ENCODE measurements at regions not wholly inside any gene's neighbourhood (a gene's known extent, or its start where the extent isn't known, plus 50 kb on each side); places are given as distances from the start of the nearest gene placed in this dataset.

DNA sequence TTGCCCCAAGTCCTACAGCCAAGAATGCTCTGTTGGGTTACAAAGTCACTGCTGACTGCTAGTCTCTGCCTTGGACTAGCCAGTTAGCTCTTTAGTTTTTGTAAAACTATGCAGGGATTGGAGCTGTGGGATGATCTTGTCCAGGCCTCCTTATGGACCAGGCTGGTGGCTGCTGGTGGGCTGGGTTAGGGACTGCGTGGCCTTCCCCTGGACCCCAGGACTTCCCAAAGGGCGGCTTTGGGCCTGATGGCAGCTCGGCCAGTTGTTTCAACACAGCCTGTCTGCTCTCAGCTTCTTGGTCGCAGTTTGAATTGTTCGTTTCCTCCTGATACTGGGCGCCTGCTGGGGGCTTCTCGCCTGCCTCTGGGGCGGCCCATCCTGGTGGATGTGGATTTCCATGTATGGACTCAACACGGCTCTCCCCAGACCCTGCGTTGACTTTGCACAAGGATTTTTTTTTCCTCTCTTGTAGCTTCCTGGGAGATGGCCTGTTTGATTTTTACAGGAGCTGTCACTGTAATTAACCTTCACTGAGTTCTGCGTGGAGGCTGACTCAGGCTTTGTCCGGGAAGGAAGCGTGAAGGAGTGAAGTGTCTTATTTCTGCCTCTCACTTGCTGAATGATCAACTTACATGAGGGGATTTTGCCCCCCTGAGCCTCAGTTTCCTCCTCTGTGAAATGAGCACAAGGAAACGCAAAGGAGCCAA lies 91.9 kb upstream of the NEURL1B start:
- H2AFZ ChIP-seq = no peak overlapping the region
- H3K79me2 ChIP-seq = no peaks in the 10 kb centered on the region
- H3K27me3 ChIP-seq (ENCODE audit: control insufficient read depth, insufficient read depth, low read length) = no peaks in the 10 kb centered on the region
- H3K4me3 ChIP-seq (ENCODE audit: low read depth, low read length) = no peak overlapping the region
- no peak overlapping the region for H3K4me2 ChIP-seq (ENCODE audit: low read length)
- no peak for TF ChIP-seq CTCF (IDR thresholded peaks at IDR 0.05)
- H3K36me3 ChIP-seq (ENCODE audit: control insufficient read depth, insufficient read depth, low read length) = no peaks in the 10 kb centered on the region
- H3K27ac ChIP-seq = no peak overlapping the region
- H3K9me3 ChIP-seq (ENCODE audit: control insufficient read depth, low read length) = no peaks in the 10 kb centered on the region
- no peaks in the 10 kb centered on the region for H3K4me1 ChIP-seq
- H3K9ac ChIP-seq = no peak overlapping the region

- Histone ChIP-seq H3K4me2 (ENCODE audit: low read length) (no peak overlapping the region), H3K36me3 (ENCODE audit: control insufficient read depth, insufficient read depth, low read length) (no peaks in the 10 kb centered on the region), H3K9ac (no peak overlapping the region), H3K27ac (no peak overlapping the region), H3K4me3 (ENCODE audit: low read depth, low read length) (no peak overlapping the region), H3K9me3 (ENCODE audit: control insufficient read depth, low read length) (no peaks in the 10 kb centered on the region), H3K79me2 (no peaks in the 10 kb centered on the region), H2AFZ (no peak overlapping the region), H3K27me3 (ENCODE audit: control insufficient read depth, insufficient read depth, low read length) (no peaks in the 10 kb centered on the region), H3K4me1 (no peaks in the 10 kb centered on the region)
- TF ChIP-seq CTCF (IDR thresholded peaks at IDR 0.05) = no peak
These were observed 92.7 kb upstream of the NEURL1B start for GRCh38 chr5:172548311-172548731.

DNA sequence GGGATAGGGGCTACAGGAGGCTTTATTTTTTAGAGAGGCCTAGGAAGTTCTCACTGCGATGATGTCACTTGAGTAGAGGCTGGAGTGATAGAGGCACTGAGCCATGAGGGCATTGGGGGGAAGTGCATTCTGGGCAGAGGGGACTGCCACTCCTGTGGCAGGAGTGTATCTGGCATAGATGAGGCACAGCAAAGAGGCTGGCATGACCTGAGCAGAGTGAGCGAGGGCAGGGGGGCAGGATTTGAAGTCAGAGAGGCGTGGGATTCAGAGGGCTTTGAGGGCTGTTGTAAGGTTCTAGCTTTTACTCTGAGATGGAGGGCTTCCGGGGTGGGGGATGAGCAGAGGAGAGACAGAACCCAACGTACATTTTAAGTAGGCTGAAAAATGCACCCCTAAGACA lies 91.9 kb upstream of the SH3PXD2B start:
- TF ChIP-seq CTCF (IDR thresholded peaks at IDR 0.05) = no peak
- no peak overlapping the region for H3K27ac ChIP-seq
- no peaks in the 10 kb centered on the region for H3K36me3 ChIP-seq (ENCODE audit: control insufficient read depth, insufficient read depth, low read length)

DNA sequence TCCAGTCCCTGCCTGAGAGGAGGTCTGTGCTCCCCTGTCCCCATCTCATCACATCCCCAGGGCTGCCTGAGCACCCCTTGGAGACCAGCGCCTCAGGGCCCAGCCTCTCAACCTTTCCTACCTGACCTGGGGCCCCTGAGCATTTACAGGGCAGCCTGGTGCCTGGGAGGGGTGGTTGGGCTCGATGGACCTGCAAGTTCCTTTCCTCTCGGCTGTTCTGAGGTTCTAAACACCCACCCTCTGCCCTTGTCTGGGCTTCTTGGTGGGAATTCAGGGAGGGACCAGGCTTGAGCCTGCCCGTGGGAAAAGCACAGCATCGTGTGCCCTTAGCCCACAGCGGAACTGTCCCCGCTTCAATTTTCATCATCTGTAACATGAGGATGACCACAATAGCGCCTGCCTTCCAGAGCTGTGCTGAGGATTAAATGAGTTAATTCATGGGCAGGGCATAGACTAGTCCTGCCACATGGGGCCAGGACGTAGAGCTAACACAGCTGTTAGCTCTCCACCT lies 91.0 kb upstream of the SH3PXD2B start:
- no peak overlapping the region for H3K4me2 ChIP-seq (ENCODE audit: low read length)
- H3K4me3 ChIP-seq (ENCODE audit: low read depth, low read length) = no peak overlapping the region
- H2AFZ ChIP-seq = no peak overlapping the region
- no peaks in the 10 kb centered on the region for H3K79me2 ChIP-seq
- H3K9ac ChIP-seq = no peak overlapping the region
- no peak for TF ChIP-seq CTCF (IDR thresholded peaks at IDR 0.05)
- H3K27ac ChIP-seq = no peak overlapping the region
- no peaks in the 10 kb centered on the region for H3K9me3 ChIP-seq (ENCODE audit: control insufficient read depth, low read length)
- no peaks in the 10 kb centered on the region for H3K36me3 ChIP-seq (ENCODE audit: control insufficient read depth, insufficient read depth, low read length)
- H3K27me3 ChIP-seq (ENCODE audit: control insufficient read depth, insufficient read depth, low read length) = no peaks in the 10 kb centered on the region
- H3K4me1 ChIP-seq = no peaks in the 10 kb centered on the region

More for the DNA sequence above, 91.9 kb upstream of the SH3PXD2B start:
- H3K4me2 ChIP-seq (ENCODE audit: low read length) = no peak overlapping the region
- H3K9me3 ChIP-seq (ENCODE audit: control insufficient read depth, low read length) = no peaks in the 10 kb centered on the region
- H2AFZ ChIP-seq = no peak overlapping the region
- no peak overlapping the region for H3K9ac ChIP-seq
- no peaks in the 10 kb centered on the region for H3K27me3 ChIP-seq (ENCODE audit: control insufficient read depth, insufficient read depth, low read length)
- H3K4me3 ChIP-seq (ENCODE audit: low read depth, low read length) = no peak overlapping the region
- no peaks in the 10 kb centered on the region for H3K4me1 ChIP-seq
- H3K79me2 ChIP-seq = no peaks in the 10 kb centered on the region

Measured in parathyroid adenoma (tissue), 2 donors.